Panc1 (cell line): ENCODE measurements at regions not wholly inside any gene's neighbourhood (a gene's known extent, or its start where the extent isn't known, plus 50 kb on each side); places are given as distances from the start of the nearest gene placed in this dataset.

Experiments used
- ATAC-seq: fragments of 200-7000 bp; cut with Tn5 transposase; 2 replicates; pipeline ENCODE4 v1.9.1; 2020; ENCODE audit warnings: mild to moderate bottlenecking, moderate library complexity
- BruUV-seq: library from RNA; stranded (reverse); fragments of 400-500 nt; replicated peaks from 2 replicates; lab custom pipeline; 2021; lab: Mats Ljungman, UMichigan
- CTCF ChIA-PET: fragments of 300-600 bp; sonication (Branson Sonifier 250); formaldehyde crosslinking; loops from one replicate; lab custom pipeline; 2022; ENCODE audit warnings: antibody characterized with exemption; lab: Charles Lee
- POLR2A ChIA-PET: fragments of 300-600 bp; sonication (Branson Sonifier 250); formaldehyde crosslinking; loops from one replicate; lab custom pipeline; 2022; ENCODE audit warnings: antibody characterized with exemption; lab: Charles Lee
- DNase-seq: peaks from one replicate; pipeline ENCODE4 v3.0.0-alpha.2; 2010; ENCODE audit warnings: low read depth, low spot score
- H3K27ac ChIP-seq: 2 replicates; pipeline ENCODE4 v1.5.1; 2011; ENCODE audit warnings: mild to moderate bottlenecking, low read length, inconsistent platforms
- H3K27me3 ChIP-seq: fragments of 200-500 bp; sonication (Bioruptor generic); 2 replicates; pipeline ENCODE4 v1.6.0; 2014; ENCODE audit warnings: low read length, inconsistent platforms; ENCODE audit not compliant: control insufficient read depth, insufficient read depth
- H3K36me3 ChIP-seq: fragments of 200-500 bp; sonication (Bioruptor generic); 2 replicates; pipeline ENCODE4 v1.5.1; 2014; ENCODE audit warnings: inconsistent platforms, mild to moderate bottlenecking, low read length, moderate library complexity; ENCODE audit not compliant: control insufficient read depth, insufficient read depth
- H3K4me1 ChIP-seq: 2 replicates; pipeline ENCODE4 v1.5.1; 2011; ENCODE audit warnings: inconsistent platforms, mild to moderate bottlenecking, low read length, moderate library complexity; ENCODE audit not compliant: control insufficient read depth, insufficient read depth
- H3K4me3 ChIP-seq, 2 experiments: 2 replicates each; pipeline ENCODE4 v1.5.1; 2011 to 2012; ENCODE audit warnings: low read depth in 2 of 2, low read length in 2 of 2, mild to moderate bottlenecking in 2 of 2, inconsistent platforms in 1 of 2, moderate library complexity in 1 of 2
- H3K9me3 ChIP-seq: fragments of 200-500 bp; sonication (Bioruptor generic); 2 replicates; pipeline ENCODE4 v1.5.1; 2014; ENCODE audit warnings: low read depth, mild to moderate bottlenecking, inconsistent platforms, low read length, moderate library complexity; ENCODE audit not compliant: control insufficient read depth, insufficient read depth
- CTCF ChIP-seq: fragments of 450-650 bp; IDR thresholded peaks from 2 replicates; pipeline ENCODE4 v1.5.1; 2017; ENCODE audit warnings: mild to moderate bottlenecking
- POLR2AphosphoS5 ChIP-seq: IDR thresholded peaks from 2 replicates; pipeline ENCODE4 v1.6.1; 2012; ENCODE audit warnings: mild to moderate bottlenecking, low read depth, low read length, moderate library complexity
- SIN3A ChIP-seq: IDR thresholded peaks from 2 replicates; pipeline ENCODE4 v1.6.1; 2012; ENCODE audit warnings: low read depth, mild to moderate bottlenecking, low read length, moderate library complexity, borderline replicate concordance; ENCODE audit not compliant: insufficient read depth
- TCF7L2 ChIP-seq: IDR thresholded peaks from 2 replicates; pipeline ENCODE4 v1.6.1; 2011; ENCODE audit warnings: mild to moderate bottlenecking, low read depth, low read length, inconsistent platforms
- in situ Hi-C: cut with HindIII; loops from 2 replicates; pipeline ENCODE4 v1.10.0; 2016; ENCODE audit warnings: low sequenced_read_pairs, low pct_unique_long_range_greater_than_20kb
- intact Hi-C: fragments of 100-400 bp; cut with micrococcal nuclease; formaldehyde crosslinking; loops from one replicate; pipeline ENCODE4 v1.10.0; 2022; ENCODE audit not compliant: unreplicated experiment
- TF ChIP-seq, protein P1 (sequence below), 2 experiments: IDR thresholded peaks; 2 replicates each; pipeline ENCODE4 v1.6.1; 2011 to 2012; ENCODE audit warnings: low read depth in 2 of 2, control low read depth in 1 of 2, low read length in 1 of 2, mild to moderate bottlenecking in 1 of 2, moderate library complexity in 1 of 2; ENCODE audit not compliant: insufficient read depth in 1 of 2

GRCh38 chr11:101278286-101278685 lies 148.7 kb upstream of the PGR start:
- Histone ChIP-seq H3K4me3 (no peak overlapping the region), H3K27ac (no peak overlapping the region), H3K9me3 (no peaks in the 10 kb centered on the region), H3K27me3 (no peaks in the 10 kb centered on the region), H3K36me3 (no peaks in the 10 kb centered on the region), H3K4me1 (no peaks in the 10 kb centered on the region)
- ATAC-seq (no peak), DNase-seq (no peak)
- ChIA-PET POLR2A (no interaction called here), CTCF (no interaction called here)
- no peak for TF ChIP-seq CTCF
- TF ChIP-seq POLR2AphosphoS5, result no peak
- no peak for TF ChIP-seq SIN3A
- TF ChIP-seq, protein P1, sequence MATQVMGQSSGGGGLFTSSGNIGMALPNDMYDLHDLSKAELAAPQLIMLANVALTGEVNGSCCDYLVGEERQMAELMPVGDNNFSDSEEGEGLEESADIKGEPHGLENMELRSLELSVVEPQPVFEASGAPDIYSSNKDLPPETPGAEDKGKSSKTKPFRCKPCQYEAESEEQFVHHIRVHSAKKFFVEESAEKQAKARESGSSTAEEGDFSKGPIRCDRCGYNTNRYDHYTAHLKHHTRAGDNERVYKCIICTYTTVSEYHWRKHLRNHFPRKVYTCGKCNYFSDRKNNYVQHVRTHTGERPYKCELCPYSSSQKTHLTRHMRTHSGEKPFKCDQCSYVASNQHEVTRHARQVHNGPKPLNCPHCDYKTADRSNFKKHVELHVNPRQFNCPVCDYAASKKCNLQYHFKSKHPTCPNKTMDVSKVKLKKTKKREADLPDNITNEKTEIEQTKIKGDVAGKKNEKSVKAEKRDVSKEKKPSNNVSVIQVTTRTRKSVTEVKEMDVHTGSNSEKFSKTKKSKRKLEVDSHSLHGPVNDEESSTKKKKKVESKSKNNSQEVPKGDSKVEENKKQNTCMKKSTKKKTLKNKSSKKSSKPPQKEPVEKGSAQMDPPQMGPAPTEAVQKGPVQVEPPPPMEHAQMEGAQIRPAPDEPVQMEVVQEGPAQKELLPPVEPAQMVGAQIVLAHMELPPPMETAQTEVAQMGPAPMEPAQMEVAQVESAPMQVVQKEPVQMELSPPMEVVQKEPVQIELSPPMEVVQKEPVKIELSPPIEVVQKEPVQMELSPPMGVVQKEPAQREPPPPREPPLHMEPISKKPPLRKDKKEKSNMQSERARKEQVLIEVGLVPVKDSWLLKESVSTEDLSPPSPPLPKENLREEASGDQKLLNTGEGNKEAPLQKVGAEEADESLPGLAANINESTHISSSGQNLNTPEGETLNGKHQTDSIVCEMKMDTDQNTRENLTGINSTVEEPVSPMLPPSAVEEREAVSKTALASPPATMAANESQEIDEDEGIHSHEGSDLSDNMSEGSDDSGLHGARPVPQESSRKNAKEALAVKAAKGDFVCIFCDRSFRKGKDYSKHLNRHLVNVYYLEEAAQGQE (IDR thresholded peaks at IDR 0.05; ENCODE audit: insufficient read depth in 1 of 2, low read depth in 2 of 2, low read length in 1 of 2), result no peak
- no peak for TF ChIP-seq TCF7L2
- no TSS peak for BruUV-seq
- in situ Hi-C loops (no loop called here), intact Hi-C loops (no loop called here)

GRCh38 chr11:101277036-101277435 lies 147.4 kb upstream of the PGR start:
- intact Hi-C loops (no loop called here), in situ Hi-C loops (no loop called here)
- CTCF ChIA-PET, result no interaction called here
- TF ChIP-seq TCF7L2 (no peak), POLR2AphosphoS5 (no peak), SIN3A (no peak)
- TF ChIP-seq, protein P1 (IDR thresholded peaks at IDR 0.05; ENCODE audit: insufficient read depth in 1 of 2, low read depth in 2 of 2, low read length in 1 of 2), result no peak
- DNase-seq, result no peak
- no peak overlapping the region for H3K27ac ChIP-seq
- H3K27me3 ChIP-seq, result no peaks in the 10 kb centered on the region
- ATAC-seq, result no peak
- H3K36me3 ChIP-seq, result no peaks in the 10 kb centered on the region
- H3K4me1 ChIP-seq, result no peaks in the 10 kb centered on the region
- H3K4me3 ChIP-seq, result no peak overlapping the region
- no TSS peak for BruUV-seq
- POLR2A ChIA-PET, result no interaction called here
- H3K9me3 ChIP-seq, result no peaks in the 10 kb centered on the region
